DOHH2 (cell line): ENCODE measurements at regions not wholly inside any gene's neighbourhood (a gene's known extent, or its start where the extent isn't known, plus 50 kb on each side); places are given as distances from the start of the nearest gene placed in this dataset.

Experiments
- H3F3A ChIP-seq: fragments of 200-600 bp; sonication (generic), shearing (Covaris generic); 2 replicates; pipeline ENCODE4 v1.6.0; 2016; ENCODE audit warnings: antibody characterized with exemption, mild to moderate bottlenecking; ENCODE audit not compliant: control insufficient read depth, insufficient read depth
- H3K27ac ChIP-seq: fragments of 200-600 bp; sonication (generic); 2 replicates; pipeline ENCODE4 v1.5.1; 2014; ENCODE audit warnings: low read depth, mild to moderate bottlenecking, low read length, moderate library complexity
- H3K27me3 ChIP-seq: fragments of 200-600 bp; sonication (generic); 2 replicates; pipeline ENCODE4 v1.6.1; 2014; ENCODE audit warnings: mild to moderate bottlenecking, low read length, mixed read lengths; ENCODE audit not compliant: control insufficient read depth
- H3K36me3 ChIP-seq: fragments of 200-600 bp; sonication (generic); 2 replicates; pipeline ENCODE4 v1.6.1; 2014; ENCODE audit warnings: mild to moderate bottlenecking, low read length, moderate library complexity, mixed read lengths; ENCODE audit not compliant: control insufficient read depth
- H3K4me1 ChIP-seq: fragments of 200-600 bp; sonication (generic); 2 replicates; pipeline ENCODE4 v1.6.1; 2014; ENCODE audit warnings: mild to moderate bottlenecking, low read length, mixed read lengths; ENCODE audit not compliant: control insufficient read depth
- H3K4me2 ChIP-seq: fragments of 200-600 bp; sonication (generic); 2 replicates; pipeline ENCODE4 v1.6.0; 2014; ENCODE audit warnings: mild to moderate bottlenecking, low read length, moderate library complexity
- H3K4me3 ChIP-seq: fragments of 200-600 bp; sonication (generic); 2 replicates; pipeline ENCODE4 v1.5.1; 2014; ENCODE audit warnings: mild to moderate bottlenecking, low read length, mixed read lengths
- H3K79me2 ChIP-seq: fragments of 200-600 bp; sonication (generic); 2 replicates; pipeline ENCODE4 v1.6.1; 2014; ENCODE audit warnings: mild to moderate bottlenecking, low read length, mixed read lengths; ENCODE audit not compliant: control insufficient read depth
- H3K9me2 ChIP-seq: fragments of 200-600 bp; sonication (generic); replicated peaks from 2 replicates; pipeline ENCODE4 v1.6.1; 2014; ENCODE audit warnings: mild to moderate bottlenecking, low read length, mixed read lengths; ENCODE audit not compliant: control insufficient read depth
- H3K9me3 ChIP-seq: fragments of 200-600 bp; sonication (generic); 2 replicates; pipeline ENCODE4 v1.6.1; 2014; ENCODE audit warnings: antibody characterized with exemption, low read length, mixed read lengths; ENCODE audit not compliant: control insufficient read depth, insufficient read depth
- H4K20me1 ChIP-seq: fragments of 200-600 bp; sonication (generic); 2 replicates; pipeline ENCODE4 v1.6.0; 2014; ENCODE audit warnings: low read depth, mild to moderate bottlenecking, antibody characterized with exemption, low read length, moderate library complexity; ENCODE audit not compliant: control insufficient read depth, insufficient read depth
- EZH2phosphoT487 ChIP-seq: fragments of 200-600 bp; sonication (generic); IDR thresholded peaks from 2 replicates; pipeline ENCODE4 v1.6.1; 2017; ENCODE audit warnings: borderline replicate concordance, mild to moderate bottlenecking, antibody characterized with exemption, low read length, moderate library complexity, mixed read lengths
- TF ChIP-seq, protein P1 (sequence below): fragments of 200-600 bp; sonication (generic); IDR thresholded peaks from one replicate; pipeline ENCODE4 v1.5.1; 2014; ENCODE audit warnings: antibody characterized with exemption, mild to moderate bottlenecking, low read depth, low read length; ENCODE audit not compliant: poor library complexity, severe bottlenecking

DNA sequence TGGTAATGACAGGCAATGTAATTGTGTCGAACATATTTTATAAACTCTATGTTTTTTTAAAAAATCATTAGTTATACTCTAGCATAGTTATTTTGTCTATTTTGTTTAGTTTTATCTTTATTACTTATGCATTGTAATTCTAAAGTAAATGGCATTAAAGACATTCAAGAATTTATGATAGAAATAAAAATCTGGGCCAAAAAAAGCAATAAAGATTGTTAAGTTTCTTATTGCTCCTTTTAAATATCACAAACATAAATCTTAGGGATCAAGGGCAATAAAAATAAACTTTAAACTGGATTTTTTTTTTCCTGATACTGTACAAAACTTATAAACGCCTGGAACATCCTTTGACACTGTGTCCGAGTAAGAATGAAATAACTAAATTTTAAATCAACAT is 931.5 kb upstream of the EYS start:
- Histone ChIP-seq H3K9me3 (no peaks in the 10 kb centered on the region), H4K20me1 (no peaks in the 10 kb centered on the region), H3K36me3 (no peaks in the 10 kb centered on the region), H3K4me3 (no peak overlapping the region), H3K79me2 (no peaks in the 10 kb centered on the region), H3K4me1 (no peaks in the 10 kb centered on the region), H3K27ac (no peak overlapping the region), H3F3A (no peaks in the 10 kb centered on the region), H3K9me2 (no peaks in the 10 kb centered on the region), H3K4me2 (no peak overlapping the region), H3K27me3 (no peaks in the 10 kb centered on the region)
- TF ChIP-seq, protein P1, sequence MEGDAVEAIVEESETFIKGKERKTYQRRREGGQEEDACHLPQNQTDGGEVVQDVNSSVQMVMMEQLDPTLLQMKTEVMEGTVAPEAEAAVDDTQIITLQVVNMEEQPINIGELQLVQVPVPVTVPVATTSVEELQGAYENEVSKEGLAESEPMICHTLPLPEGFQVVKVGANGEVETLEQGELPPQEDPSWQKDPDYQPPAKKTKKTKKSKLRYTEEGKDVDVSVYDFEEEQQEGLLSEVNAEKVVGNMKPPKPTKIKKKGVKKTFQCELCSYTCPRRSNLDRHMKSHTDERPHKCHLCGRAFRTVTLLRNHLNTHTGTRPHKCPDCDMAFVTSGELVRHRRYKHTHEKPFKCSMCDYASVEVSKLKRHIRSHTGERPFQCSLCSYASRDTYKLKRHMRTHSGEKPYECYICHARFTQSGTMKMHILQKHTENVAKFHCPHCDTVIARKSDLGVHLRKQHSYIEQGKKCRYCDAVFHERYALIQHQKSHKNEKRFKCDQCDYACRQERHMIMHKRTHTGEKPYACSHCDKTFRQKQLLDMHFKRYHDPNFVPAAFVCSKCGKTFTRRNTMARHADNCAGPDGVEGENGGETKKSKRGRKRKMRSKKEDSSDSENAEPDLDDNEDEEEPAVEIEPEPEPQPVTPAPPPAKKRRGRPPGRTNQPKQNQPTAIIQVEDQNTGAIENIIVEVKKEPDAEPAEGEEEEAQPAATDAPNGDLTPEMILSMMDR: no peak
- no peak for TF ChIP-seq EZH2phosphoT487

DNA sequence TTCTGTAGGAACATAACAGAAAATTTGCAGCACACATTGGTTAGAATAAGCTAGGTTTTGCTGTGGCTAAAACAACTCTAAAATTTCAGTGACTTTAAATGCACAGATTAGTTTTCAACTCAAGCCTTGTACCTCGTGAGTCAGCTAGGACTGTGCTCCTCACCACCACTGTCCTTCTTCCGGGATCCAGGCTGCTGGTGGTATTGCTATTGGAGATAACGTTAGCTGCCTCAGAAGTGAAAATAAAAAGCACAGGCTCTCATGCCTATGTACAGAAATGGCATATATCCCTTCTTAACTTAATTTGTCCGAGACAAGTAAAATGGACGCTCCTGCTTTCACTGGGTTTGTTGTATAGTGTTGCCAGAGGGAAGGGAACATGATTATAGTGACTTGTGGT is 931.1 kb upstream of the EYS start:
- Histone ChIP-seq H3K79me2 (no peaks in the 10 kb centered on the region), H4K20me1 (no peaks in the 10 kb centered on the region), H3K4me3 (no peak overlapping the region), H3K27me3 (no peaks in the 10 kb centered on the region), H3F3A (no peaks in the 10 kb centered on the region), H3K4me2 (no peak overlapping the region), H3K36me3 (no peaks in the 10 kb centered on the region), H3K27ac (no peak overlapping the region), H3K9me2 (no peaks in the 10 kb centered on the region), H3K4me1 (no peaks in the 10 kb centered on the region), H3K9me3 (no peaks in the 10 kb centered on the region)
- TF ChIP-seq, protein P1: no peak
- TF ChIP-seq EZH2phosphoT487: no peak

DNA sequence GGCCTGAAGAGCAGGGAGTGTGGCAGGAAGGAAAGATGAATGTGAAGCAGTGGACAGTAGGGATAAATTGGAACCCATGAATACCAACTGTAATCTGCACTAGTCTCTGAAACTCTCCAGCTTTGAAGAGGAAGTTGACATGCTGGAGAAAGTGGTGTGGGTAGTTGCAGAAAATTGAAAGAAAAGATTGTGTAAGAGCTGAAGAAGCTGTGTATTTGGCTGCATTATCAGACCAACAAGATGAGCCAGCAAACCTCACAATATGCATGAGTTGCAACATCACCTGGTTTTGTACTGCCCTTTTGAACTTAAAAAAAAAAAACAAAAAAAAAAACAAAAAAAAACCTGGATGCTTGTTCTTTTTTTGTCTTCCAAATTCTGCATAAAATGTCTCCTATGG is 921.9 kb upstream of the EYS start:
- no peaks in the 10 kb centered on the region for H3K4me1 ChIP-seq
- H3K4me3 ChIP-seq: no peak overlapping the region
- H3K4me2 ChIP-seq: no peak overlapping the region
- no peaks in the 10 kb centered on the region for H3F3A ChIP-seq
- no peaks in the 10 kb centered on the region for H3K36me3 ChIP-seq
- no peaks in the 10 kb centered on the region for H3K27me3 ChIP-seq
- H4K20me1 ChIP-seq: no peaks in the 10 kb centered on the region
- no peaks in the 10 kb centered on the region for H3K79me2 ChIP-seq
- no peak for TF ChIP-seq EZH2phosphoT487
- TF ChIP-seq, protein P1: no peak
- H3K27ac ChIP-seq: no peak overlapping the region
- H3K9me3 ChIP-seq: no peaks in the 10 kb centered on the region
- H3K9me2 ChIP-seq: no peaks in the 10 kb centered on the region

DNA sequence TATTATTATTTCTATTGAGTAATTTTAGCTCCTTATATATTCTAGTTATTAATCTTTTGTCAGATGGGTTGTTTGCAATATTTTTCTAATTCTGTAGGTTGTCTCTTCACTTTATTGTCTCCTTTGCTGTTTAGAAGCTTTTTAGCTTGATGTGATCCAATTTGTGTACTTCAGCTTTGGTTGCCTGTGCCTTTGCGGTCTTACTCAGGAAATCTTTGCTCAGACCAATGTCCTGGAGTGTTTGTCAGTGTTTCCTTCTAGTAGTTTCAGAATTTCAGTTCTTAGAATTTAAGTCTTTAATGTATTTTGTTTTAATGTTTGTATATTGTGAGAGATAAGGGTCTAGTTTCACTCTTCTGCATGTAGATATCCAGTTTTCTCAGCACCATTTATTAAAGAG is 916.0 kb upstream of the EYS start:
- Histone ChIP-seq H3K9me2 (no peaks in the 10 kb centered on the region), H3K9me3 (no peaks in the 10 kb centered on the region), H3K4me1 (no peaks in the 10 kb centered on the region), H3F3A (no peaks in the 10 kb centered on the region), H3K79me2 (no peaks in the 10 kb centered on the region), H3K27ac (no peak overlapping the region), H4K20me1 (no peaks in the 10 kb centered on the region), H3K4me3 (no peak overlapping the region), H3K4me2 (no peak overlapping the region), H3K27me3 (no peaks in the 10 kb centered on the region), H3K36me3 (no peaks in the 10 kb centered on the region)
- TF ChIP-seq EZH2phosphoT487: no peak
- TF ChIP-seq, protein P1: no peak
